Neural progenitor cell (in vitro differentiated cells): ENCODE measurements at regions not wholly inside any gene's neighbourhood (a gene's known extent, or its start where the extent isn't known, plus 50 kb on each side); places are given as distances from the start of the nearest gene placed in this dataset.

Experiments
- EZH2 ChIP-seq: fragments of 200-600 bp; sonication (generic); IDR thresholded peaks from 2 replicates; pipeline ENCODE4 v1.6.1; 2017; ENCODE audit warnings: antibody characterized with exemption, mild to moderate bottlenecking, moderate library complexity
- EZH2phosphoT487 ChIP-seq: fragments of 200-600 bp; sonication (generic); IDR thresholded peaks from 2 replicates; pipeline ENCODE4 v1.6.1; 2017; ENCODE audit warnings: antibody characterized with exemption
- TF ChIP-seq, protein P1 (sequence below): fragments of 200-600 bp; sonication (generic); IDR thresholded peaks from 2 replicates; pipeline ENCODE4 v1.5.1; 2017; ENCODE audit warnings: antibody characterized with exemption, mild to moderate bottlenecking

- TF ChIP-seq, protein P1, sequence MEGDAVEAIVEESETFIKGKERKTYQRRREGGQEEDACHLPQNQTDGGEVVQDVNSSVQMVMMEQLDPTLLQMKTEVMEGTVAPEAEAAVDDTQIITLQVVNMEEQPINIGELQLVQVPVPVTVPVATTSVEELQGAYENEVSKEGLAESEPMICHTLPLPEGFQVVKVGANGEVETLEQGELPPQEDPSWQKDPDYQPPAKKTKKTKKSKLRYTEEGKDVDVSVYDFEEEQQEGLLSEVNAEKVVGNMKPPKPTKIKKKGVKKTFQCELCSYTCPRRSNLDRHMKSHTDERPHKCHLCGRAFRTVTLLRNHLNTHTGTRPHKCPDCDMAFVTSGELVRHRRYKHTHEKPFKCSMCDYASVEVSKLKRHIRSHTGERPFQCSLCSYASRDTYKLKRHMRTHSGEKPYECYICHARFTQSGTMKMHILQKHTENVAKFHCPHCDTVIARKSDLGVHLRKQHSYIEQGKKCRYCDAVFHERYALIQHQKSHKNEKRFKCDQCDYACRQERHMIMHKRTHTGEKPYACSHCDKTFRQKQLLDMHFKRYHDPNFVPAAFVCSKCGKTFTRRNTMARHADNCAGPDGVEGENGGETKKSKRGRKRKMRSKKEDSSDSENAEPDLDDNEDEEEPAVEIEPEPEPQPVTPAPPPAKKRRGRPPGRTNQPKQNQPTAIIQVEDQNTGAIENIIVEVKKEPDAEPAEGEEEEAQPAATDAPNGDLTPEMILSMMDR = no peak
- TF ChIP-seq EZH2 = no peak
- no peak for TF ChIP-seq EZH2phosphoT487
These were observed 167.3 kb upstream of the THBS1 start for GRCh38 chr15:39413558-39413957.
